HG02623 (cell line): ENCODE measurements at regions not wholly inside any gene's neighbourhood (a gene's known extent, or its start where the extent isn't known, plus 50 kb on each side); places are given as distances from the start of the nearest gene placed in this dataset.
"Not testable (repeated sequence)": the region's sequence is repeated elsewhere in the genome, so short reads cannot be mapped to it uniquely, and the experiment has no call there.

ENCODE experiments used
- ATAC-seq: cut with Tn5 transposase; IDR thresholded peaks from one replicate; pipeline ENCODE4 v1.9.1; 2021; ENCODE audit warnings: moderate library complexity; ENCODE audit not compliant: unreplicated experiment

DNA sequence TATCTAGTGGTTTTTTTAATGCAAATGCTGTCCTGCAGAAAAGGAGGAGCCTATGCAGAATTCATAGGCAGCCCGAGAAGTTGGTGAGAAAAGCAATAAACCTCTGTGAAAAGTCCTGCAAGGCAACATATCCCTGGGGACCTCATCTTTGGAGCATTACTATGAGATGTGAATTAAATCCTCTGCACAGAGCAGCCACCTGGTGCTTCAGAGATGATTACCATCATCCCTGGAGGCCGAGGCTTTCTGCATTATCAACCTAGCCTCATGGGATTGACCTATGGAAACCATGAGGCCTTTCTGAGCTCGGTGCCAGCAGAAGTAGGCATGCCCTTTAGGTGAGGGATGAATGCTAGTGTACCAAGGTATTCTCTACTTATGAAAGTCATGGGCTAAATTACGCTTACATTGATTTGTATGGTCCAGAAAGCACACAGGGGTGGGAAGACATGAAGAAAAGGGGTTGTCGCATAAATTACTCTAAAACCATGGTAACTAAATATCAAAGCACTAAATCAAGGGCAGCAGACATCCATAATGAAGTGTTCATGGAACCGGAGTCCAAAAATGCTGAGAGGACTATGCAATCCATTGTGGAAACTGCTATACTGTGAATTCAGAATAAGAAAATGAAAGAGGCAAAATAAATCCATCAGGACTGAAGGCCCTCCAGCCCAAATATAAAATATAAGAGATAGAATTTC lies 623.5 kb upstream of the DDX18 start:
- no peak for ATAC-seq

DNA sequence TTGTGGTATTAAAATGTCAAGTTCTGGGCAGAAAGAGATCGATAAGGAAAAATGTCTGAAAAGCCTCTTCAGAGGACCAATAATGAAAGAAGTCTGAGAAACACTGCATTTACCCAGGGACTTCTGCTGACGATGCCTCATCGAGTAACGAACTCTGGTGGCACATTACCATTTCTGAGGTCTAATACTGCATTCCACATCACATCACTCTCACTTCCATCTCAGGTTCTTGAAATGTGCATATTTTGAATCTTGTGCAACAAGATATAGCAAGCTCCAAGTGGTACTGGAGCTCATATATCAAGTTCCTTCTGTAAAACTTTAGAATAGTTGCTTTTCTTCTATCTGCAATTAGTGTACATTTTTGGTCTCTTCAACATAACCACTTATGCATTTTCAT lies 619.1 kb upstream of the DDX18 start:
- no peak for ATAC-seq

DNA sequence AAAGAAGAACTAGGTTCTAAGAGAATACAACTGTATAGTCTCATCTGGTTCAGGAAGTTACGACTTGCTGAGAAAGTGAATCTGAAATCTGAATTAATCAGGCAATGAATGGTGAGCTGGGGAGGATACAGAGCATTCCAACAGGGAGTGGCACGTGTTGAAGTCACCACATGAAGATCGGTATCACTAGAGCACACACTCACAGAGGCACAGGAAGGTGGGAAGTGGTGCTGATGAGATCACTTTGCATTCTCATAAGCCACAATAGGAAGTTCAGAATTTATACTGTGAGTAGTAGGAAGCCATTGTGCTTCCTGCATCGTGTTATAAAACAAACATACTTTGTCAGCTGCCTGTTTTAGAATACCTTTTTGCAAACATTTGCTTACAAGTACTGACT lies 615.0 kb upstream of the DDX18 start:
- ATAC-seq = no peak

DNA sequence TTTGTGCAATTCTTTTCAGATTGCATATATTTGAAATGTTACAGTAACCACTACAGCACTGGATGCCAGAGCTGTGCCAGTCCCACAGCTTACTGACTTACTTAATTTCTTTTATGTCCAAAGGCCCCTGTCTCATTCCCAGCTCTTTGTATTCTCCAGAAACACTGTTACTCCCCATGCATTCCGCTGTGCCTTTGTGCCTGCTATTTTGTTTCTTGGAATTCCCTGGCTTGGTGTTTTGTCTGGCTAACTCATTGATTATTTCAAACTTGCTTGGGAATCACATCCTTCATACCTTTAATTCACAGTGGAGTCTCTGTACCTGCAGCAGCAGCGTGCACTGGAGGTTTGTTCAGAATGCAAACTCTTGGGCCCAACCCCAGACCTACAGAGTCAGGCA lies 601.9 kb upstream of the DDX18 start:
- ATAC-seq = no peak

DNA sequence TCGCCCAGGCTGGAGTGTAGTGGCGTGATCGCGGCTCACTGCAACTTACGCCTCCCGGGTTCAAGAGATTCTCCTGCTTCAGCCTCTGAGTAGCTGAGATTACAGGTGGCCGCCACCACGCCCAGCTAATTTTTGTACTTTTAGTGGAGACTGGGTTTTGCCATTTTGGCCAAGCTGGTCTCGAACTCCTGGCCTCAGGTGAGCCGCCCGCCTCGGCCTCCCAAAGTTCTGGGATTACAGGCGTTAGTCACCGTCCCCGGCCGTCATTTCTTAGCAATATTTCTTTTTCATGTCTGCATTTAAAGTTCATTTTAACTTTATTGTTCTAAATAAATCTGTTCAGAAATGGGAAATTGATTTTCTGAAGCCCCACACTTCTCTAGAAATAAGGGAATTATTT lies 597.3 kb upstream of the DDX18 start:
- no peak for ATAC-seq

DNA sequence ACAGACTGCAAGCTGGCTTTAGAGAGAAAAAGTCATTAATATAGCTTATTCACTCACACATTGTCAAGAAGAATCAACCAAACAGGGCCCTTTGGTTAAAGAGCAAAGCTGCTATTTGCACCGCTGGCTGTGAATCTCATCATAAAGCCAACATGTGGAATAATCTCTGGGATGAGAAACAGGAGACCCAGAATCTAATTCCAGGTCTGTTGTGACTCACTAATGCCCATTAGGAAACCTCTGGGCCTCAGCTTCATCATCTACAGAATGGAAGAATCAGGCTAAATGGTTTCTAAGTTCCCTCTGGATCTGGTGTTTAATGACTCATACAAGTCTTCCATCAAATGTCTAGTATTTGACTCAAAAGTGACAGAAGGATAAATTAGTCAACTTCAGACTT lies 591.7 kb upstream of the DDX18 start:
- no peak for ATAC-seq

DNA sequence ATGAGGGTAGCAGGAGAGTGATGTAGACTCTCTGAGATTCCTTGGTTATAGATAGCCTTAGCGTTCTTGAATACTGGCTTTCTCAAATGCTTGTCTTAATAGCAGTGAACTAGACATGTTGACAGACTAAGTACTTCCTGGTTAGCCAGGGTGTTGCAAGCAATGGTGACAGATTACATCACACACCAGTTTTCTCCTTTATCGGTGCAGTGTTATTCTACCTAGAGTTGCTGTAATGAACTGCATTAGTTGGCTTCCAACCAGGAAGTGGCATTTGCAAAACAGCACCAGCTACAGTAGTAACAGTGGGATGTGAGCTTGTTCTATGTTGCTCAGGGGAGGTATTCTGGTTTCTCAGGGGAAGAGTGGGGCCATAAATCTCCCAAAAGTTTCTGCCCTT lies 582.2 kb upstream of the DDX18 start:
- ATAC-seq = no peak

DNA sequence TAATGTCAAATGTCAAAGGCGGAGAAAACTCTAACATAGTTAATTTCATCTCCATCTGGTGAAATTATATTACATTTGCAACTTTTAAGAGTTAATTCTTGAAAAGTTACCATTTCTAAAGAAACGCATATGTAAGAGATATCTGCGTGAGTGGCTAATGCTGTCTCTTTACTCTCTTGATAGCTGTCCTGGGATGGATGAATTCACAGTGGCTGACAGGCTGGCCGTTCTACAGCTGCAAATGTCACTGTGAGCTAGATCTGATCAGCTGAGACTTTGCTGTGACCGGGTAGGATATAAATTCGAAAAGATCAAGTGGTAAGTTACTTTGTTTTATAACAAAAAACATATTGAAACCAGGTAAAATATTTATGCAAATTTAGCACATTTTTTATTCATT lies 557.1 kb upstream of the DDX18 start:
- ATAC-seq = no peak

DNA sequence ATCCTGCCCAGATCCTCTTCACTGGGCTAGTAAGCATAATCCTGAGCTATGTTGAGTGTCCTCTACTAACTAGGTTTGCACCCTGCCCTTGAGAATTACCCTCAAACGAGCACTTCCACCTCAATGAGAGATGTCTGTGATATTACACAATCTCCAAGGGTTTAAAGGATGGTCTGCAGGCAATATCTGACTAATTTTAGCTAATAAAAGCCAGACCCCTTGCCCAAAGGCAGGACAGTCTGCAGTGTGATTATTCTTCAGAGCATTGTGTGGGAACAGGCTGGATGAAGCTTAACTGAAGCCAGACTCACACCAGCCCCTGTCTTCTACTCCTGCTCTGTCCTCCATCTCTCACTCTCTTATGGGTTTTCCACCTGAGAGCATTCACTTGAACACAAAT lies 544.9 kb upstream of the DDX18 start:
- ATAC-seq = no peak

DNA sequence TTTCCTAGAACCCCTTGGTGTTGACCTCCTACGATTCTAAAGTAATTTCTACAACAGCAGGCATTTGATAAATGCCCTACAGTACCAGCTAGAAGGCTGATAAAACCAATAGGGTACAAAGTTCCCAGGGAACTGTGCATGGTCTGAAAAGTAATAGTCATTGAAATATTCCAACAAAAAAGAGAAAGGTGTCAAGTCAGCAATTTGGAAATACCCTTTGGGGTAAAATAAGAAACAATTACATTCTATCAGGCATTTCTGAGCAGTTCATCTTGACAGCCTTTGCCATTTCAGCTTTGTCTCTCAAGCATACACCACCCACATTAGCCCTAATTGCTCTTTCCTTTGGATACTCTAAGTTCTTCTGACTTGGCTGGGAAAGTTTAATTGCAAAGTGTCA lies 542.9 kb upstream of the DDX18 start:
- ATAC-seq = no peak

DNA sequence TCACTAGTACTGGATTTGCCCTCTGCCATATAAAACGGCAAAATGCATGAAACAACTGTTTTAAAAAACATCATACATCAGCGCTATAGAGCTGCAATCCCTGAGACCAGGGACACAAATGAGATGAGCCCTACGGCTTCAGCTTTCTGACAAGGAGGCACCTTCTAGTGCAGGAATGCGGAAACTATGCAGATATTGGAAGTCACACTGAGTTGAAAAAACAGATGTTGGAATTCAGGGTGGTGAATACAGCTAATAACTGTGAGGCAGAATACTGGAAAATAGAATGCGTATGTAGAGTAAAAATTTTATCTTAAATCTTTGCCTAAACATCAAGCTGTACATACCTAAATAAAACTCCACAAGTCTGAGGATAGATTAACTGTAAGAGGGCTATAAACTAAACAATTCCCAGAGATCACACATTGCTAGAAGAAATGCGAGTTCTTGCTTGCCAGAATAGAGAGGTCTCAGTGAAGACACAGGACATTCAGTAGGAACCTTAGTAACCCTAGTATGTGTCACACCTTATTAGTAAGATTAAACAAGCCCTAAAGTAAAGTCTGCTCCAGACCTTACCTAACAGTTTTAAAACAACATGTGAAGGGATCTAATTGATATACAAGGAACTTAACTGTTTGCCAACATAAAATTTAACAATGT lies 541.4 kb upstream of the DDX18 start:
- ATAC-seq = no peak

DNA sequence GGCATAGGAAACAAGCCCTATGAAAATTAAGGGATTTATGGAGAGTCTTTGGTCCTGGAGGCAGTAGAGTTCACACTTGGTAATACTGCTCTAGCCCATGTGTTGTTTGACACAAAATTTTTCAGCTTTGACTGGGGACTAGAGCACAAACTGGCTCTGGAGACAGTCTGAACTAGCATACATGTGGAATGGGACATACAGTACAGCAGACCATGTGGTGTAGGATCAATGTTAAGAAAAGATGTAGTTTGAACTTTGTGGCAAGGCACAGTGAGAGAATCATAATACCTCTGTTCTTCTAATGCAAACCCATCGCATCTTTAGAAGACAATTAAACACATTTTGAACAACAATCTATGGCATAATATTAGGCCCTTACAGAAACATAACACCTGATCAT lies 521.5 kb upstream of the DDX18 start:
- no peak for ATAC-seq

DNA sequence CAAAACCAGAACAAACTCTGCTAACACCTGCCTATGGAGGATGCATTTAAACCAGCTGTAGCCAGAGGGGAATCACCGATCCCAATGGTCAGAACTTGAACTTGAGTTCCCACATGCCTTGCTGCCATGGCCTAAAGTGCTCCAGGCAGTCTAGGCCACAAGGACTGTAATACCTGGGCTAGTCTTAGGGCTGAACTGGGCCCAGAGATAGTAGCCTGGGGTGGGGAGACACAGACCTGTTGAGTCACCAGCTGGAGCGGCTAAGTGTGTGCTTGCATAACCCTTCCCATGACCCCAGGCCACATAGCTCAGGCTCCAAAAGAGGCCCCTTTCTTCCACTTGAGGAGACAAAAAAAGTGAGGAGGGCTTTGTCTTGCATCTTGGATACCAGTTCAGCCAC lies 515.0 kb upstream of the DDX18 start:
- ATAC-seq = no peak

DNA sequence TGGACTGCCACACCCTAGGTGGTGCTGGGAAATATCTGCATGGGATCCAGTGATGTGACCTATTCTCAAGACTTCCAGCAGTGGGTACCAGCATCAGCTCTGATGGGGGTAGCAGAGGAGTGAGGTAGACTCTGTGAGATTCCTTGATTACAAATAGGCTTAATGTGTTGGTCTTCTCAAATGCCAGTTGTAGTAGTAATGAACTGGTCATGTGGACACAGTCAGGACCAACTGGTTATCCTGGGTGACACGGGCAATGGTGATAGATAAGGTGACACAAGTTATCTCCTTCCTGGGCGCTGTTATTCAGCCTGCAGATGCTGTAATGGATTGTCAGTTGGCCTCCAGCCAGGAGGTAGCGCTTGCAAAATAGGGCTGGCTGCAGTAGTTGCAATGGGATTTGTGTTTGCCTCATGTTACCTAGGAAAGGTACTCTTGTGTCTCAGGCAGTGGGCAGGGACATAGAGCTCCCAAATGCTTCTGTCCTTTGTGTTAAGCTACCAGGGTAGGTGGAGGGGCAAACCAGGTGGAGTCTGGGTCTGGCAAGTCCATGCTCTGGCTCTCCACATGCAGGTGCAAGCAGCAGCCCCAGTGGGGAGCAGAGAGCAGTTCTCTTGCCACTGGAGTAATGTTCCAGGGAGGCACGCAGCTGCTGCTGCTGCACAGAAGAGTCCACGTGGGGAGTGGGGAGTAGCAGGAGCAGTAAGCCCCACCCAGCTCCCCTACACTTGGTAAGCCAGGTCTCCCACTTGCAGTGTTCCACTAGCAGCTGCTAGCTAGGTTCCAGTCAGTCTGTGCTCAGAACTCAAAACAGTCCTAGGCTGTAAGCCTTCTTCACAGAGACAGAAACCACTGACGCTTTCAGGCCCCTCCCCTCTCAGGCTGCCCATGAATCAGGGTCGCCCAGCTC lies 505.4 kb upstream of the DDX18 start:
- ATAC-seq = no peak

DNA sequence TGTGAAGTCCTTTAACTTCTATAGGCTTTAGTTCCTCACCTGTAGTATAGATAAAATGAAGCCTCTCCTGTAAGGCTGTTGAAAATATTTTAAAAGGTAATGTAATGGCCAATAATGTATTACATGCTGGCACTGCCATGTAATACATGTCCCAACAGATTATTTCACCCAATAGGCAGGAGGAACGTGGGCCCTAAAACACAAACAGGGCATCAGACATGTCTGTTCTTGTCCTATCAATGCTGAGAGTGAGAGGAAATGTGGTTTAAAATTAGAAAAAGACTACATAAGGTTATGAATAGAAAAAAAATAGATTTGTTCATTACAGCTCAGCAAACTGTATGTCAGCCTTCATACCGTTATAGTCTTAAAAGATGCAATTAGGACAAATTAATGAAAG lies 492.7 kb upstream of the DDX18 start:
- no peak for ATAC-seq

DNA sequence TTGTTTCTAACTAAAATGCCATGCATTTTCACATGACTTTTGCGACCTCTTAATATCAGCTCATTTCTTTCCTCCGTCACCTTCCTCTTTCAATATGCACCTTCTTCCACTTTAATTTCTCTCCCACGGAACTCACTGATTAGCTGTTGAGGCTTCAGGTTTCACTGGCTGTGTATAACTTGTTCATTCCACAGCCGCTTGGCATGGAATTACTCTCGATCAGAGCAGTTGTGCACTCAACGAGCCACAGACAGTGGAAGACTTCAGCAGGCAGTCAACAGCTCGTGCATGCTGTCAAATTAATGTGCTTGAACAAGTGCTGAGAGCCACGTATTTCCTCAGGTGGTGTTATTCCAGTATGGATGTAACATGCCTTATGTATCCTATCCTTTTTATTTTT lies 491.2 kb upstream of the DDX18 start:
- ATAC-seq = no peak

DNA sequence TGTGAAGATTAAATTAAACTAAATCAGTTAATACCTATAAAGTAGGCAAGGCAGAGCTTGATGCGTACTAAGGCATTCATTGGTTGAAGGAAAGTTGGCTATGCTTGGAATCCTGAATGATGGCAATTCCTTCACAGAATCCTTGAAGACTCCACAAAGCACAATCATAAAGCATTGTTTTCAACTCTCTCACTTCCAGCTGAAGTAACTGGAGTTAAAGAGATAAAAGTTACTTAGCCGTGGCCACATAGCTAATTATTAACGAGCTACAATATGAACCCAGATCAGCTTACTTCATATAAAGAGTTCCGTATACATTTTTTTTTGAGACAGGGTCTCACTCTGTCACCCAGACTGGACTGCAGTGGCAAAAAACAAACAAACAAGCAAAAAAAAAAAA lies 483.9 kb upstream of the DDX18 start:
- no peak for ATAC-seq

DNA sequence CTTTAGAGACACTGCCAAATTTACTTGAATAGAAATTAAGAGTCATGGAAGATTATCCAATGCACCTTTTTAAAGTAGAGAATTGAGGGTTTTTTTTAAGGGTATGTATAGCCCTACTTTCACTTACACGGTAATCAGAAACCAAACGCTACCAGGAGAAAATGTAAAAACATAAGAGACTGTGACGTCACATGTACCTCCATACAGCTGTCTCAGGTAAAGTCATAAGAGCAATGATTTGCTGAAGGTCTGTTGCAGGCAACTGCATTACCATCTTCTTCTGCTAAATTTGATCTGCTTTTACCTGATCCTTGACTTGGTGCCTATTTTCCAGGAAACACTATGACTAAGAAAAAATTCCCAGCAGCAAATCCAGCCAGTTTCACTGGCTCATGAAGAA lies 478.5 kb upstream of the DDX18 start:
- ATAC-seq = no peak

DNA sequence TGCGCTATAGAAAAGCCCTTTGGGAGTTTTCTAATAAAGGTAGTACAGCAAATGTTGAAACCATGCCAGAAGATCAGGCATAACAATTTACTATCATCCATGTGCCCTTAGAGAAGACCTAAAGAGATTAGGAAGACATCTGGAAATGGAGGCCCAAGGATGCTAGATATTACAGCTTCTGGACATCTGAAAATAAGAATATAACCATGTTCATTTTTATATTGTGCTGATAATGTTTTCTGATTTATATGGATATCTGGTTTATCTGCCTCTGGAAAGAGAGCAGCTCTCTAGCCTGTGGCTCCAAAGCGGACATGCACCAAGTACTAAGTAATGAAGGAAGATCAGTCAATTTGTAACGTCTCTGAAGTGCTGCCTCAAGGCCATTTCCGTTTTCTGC lies 478.0 kb upstream of the DDX18 start:
- ATAC-seq = no peak

DNA sequence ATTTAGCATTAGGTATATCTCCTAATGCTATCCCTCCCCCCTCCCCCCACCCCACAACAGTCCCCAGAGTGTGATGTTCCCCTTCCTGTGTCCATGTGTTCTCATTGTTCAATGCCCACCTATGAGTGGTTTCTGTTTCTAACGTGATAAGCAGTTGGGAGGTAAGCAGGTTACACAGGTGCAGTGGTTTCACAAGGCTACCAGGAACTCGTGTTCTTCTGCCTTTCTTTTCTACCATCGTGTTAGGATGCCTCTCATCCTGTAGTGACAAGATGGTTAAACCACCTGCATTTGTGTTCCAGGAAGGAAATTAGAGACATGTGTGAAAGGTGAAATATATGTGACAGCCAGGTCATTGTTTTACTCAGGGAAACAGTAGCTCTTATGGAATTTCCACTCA lies 476.5 kb upstream of the DDX18 start:
- ATAC-seq = not testable (repeated sequence)

DNA sequence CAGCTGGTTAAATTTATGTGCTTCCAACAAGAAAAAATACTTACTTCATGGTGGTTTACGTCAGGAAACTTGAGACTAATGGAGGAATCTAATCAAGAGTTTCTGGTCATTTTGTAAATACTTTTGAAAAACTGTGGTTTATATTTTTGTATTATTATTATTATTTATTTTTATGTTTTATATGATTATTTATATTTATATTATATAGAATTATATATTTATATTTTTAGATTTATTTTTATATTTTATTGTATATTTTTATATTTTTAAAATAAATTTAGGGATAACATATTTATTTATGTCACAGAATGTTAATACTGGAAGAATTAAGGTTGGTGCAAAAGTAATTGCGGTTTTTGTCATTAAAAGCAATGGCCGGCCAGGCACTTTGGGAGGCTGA lies 474.5 kb upstream of the DDX18 start:
- no peak for ATAC-seq

DNA sequence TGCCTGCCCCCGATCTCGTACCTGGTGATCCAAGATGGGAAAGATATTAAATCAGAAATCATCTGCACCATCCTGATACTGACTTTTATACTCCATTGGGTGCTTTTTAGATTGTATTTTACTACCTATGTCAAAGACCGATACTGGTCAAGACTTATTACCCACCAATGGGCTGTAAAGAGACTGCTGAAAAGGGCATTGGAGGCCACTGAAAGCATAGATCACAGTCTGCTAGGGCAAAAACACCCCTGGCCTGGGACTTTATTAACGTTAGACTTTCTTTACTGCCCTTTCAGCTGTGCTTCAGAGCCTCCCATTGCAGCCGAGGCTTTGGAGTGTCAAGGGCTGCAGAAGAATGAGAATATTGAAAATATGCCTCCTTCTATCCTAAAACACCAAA lies 472.8 kb upstream of the DDX18 start:
- ATAC-seq = no peak
